Progenitor cell of endocrine pancreas (in vitro differentiated cells): ENCODE measurements at regions not wholly inside any gene's neighbourhood (a gene's known extent, or its start where the extent isn't known, plus 50 kb on each side); places are given as distances from the start of the nearest gene placed in this dataset.
A peak's percentile ranks its signal among the peaks of the same experiment; 100 is the strongest.

Experiments
- DNase-seq: peaks from one replicate; pipeline ENCODE4 v3.0.0; 2021; ENCODE audit warnings: low spot score; ENCODE audit not compliant: unreplicated experiment
- H3K27ac Mint-ChIP-seq: 2 replicates; pipeline ENCODE4 v1.8.0; 2021; ENCODE audit warnings: mild to moderate bottlenecking, moderate library complexity, mixed read lengths
- H3K27me3 Mint-ChIP-seq: 2 replicates; pipeline ENCODE4 v1.8.0; 2021; ENCODE audit warnings: mixed read lengths
- H3K36me3 Mint-ChIP-seq: 2 replicates; pipeline ENCODE4 v1.8.0; 2022; ENCODE audit warnings: mixed read lengths; ENCODE audit not compliant: insufficient read depth
- H3K4me1 Mint-ChIP-seq: 2 replicates; pipeline ENCODE4 v1.8.0; 2021; ENCODE audit warnings: low read depth, mixed read lengths
- H3K4me3 Mint-ChIP-seq: 2 replicates; pipeline ENCODE4 v1.8.0; 2021; ENCODE audit warnings: low read depth, mild to moderate bottlenecking, moderate library complexity, mixed read lengths
- H3K9me3 Mint-ChIP-seq: 2 replicates; pipeline ENCODE4 v1.8.0; 2021; ENCODE audit warnings: low read depth, mixed read lengths
- TF ChIP-seq, protein P1 (sequence below): fragments of 200-600 bp; sonication (generic); IDR thresholded peaks from one replicate; pipeline ENCODE4 v1.5.0; 2021; ENCODE audit warnings: antibody characterized with exemption, mild to moderate bottlenecking; ENCODE audit not compliant: unreplicated experiment

DNA sequence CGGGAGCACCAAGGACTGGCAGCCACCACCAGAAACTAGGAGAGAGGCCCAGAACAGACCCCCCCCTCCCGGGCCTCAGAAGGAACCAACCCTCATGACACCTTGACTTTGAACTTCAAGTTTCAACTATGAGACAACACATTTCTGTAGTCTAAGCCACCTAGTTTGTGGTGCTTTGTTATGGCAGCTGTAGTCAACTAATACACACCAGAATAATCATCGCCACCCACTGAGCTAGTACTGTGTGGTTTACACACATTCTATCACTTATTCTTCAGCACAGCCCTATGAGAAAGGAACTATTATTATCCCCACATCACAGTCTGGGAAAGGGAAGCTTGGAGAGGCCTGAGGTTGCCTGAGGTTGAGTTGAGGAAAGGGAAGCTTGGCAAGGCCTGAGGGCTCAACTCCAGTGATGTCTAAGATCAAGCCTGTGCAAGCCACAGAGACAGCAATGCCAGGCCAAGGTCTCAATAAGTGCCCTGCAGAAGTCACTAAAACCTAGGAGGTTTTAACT is 126.6 kb downstream of the FHDC1 start:
- Mint-ChIP-seq H3K27ac (no peak overlapping the region), H3K4me1 (peaks cover 5% of the 10 kb centered on the region), H3K27me3 (peaks cover 5% of the 10 kb centered on the region), H3K4me3 (no peak overlapping the region), H3K9me3 (no peaks in the 10 kb centered on the region), H3K36me3 (no peaks in the 10 kb centered on the region)
- TF ChIP-seq, protein P1, sequence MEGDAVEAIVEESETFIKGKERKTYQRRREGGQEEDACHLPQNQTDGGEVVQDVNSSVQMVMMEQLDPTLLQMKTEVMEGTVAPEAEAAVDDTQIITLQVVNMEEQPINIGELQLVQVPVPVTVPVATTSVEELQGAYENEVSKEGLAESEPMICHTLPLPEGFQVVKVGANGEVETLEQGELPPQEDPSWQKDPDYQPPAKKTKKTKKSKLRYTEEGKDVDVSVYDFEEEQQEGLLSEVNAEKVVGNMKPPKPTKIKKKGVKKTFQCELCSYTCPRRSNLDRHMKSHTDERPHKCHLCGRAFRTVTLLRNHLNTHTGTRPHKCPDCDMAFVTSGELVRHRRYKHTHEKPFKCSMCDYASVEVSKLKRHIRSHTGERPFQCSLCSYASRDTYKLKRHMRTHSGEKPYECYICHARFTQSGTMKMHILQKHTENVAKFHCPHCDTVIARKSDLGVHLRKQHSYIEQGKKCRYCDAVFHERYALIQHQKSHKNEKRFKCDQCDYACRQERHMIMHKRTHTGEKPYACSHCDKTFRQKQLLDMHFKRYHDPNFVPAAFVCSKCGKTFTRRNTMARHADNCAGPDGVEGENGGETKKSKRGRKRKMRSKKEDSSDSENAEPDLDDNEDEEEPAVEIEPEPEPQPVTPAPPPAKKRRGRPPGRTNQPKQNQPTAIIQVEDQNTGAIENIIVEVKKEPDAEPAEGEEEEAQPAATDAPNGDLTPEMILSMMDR = no peak
- DNase-seq = no peak

DNA sequence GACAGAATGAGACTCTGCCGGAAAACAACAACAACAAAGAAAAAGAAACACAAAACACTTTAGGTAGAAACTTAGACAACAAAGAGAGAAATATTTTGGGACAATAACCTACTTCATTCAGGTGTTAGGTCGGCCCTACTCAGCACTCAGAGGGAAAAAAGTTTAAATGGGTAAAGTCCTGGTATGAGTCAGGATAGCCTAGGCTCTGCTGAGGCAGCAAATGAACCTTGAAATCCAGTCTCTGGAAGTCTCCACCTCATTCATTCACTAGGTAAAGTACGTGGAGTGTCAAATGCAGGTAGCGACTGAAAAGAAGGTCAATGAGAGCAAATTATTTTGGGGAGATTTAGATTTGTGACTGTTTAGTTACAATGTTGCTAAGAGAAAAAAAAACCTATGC is 127.4 kb downstream of the FHDC1 start:
- Mint-ChIP-seq H3K27me3 (peaks cover 5% of the 10 kb centered on the region), H3K4me1 (peaks cover 8% of the 10 kb centered on the region), H3K36me3 (no peaks in the 10 kb centered on the region), H3K4me3 (no peak overlapping the region), H3K27ac (no peak overlapping the region), H3K9me3 (no peaks in the 10 kb centered on the region)
- TF ChIP-seq, protein P1 = no peak
- no peak for DNase-seq

DNA sequence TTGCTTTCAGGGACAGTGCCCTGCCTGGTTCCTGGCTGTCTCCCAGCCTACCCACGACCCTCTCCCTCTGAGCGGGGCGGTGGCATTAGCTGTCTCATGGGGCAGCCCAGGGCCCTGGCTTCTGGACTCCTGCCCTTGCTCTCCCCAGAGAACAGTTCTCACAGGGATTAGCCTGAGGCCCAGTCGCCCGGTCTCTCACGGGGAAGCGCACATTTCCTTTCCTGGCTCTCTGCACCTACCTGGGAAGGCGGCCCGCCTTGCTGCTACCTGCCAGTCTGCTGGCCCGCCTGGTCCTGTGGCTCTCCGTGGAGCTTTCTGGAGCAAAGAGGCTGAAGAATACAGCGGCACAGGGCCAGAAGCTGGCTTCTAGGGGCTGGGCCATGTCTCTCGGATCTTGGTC is 128.4 kb downstream of the FHDC1 start:
- H3K4me1 Mint-ChIP-seq = peaks cover 8% of the 10 kb centered on the region
- no peak overlapping the region for H3K4me3 Mint-ChIP-seq
- no peak overlapping the region for H3K27ac Mint-ChIP-seq
- H3K36me3 Mint-ChIP-seq = no peaks in the 10 kb centered on the region
- TF ChIP-seq, protein P1 = no peak
- H3K27me3 Mint-ChIP-seq = peaks cover 5% of the 10 kb centered on the region
- no peak for DNase-seq
- H3K9me3 Mint-ChIP-seq = no peaks in the 10 kb centered on the region

DNA sequence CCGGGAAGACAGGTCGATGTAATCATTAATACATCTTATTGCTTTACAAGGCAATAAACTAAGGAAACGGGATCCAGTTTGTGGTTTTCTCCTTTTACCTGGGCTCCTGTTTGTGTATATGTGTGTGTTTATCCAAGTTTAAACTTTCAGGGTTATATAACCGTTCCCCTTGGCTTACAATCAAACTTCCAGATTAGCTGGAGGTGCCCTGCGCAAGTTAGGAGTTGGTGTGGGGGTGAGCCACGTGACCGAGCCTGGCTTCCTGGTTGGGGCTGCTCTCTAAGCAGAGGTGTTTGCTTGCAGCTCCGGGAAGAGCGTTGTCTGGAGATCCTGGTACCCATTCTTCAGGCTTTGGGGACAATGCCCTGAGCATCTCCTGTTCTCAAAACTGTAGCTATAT is 129.2 kb downstream of the FHDC1 start:
- Mint-ChIP-seq H3K27ac (no peak overlapping the region), H3K36me3 (no peaks in the 10 kb centered on the region), H3K4me1 (peaks cover 8% of the 10 kb centered on the region), H3K4me3 (no peak overlapping the region), H3K27me3 (peaks cover 3% of the 10 kb centered on the region), H3K9me3 (no peaks in the 10 kb centered on the region)
- no peak for DNase-seq
- TF ChIP-seq, protein P1 = no peak

DNA sequence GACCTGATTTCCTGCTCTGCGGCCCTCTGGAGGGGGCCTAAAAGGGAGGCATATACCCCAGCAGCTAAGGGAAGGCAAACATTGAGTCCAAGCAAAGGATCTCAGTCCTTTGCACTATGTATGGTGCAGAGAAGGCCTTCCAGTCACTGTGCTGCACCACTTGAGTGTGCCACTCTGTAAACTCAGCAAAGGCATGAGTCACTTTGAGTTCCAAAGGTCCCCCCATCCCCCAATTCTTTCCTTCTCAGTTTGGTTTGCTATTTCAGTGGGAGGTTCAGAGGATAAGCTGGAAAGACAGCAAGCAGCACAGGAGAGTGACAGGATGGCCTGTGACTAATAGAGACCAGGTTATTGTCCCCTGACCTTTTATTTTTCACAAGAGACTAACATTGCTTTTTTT is 131.3 kb downstream of the FHDC1 start:
- DNase-seq = no peak
- Mint-ChIP-seq H3K27ac (peak overlapping the region; percentile 73), H3K36me3 (no peaks in the 10 kb centered on the region), H3K4me1 (peaks cover 8% of the 10 kb centered on the region), H3K4me3 (no peak overlapping the region), H3K9me3 (peaks cover 3% of the 10 kb centered on the region), H3K27me3 (peaks cover 3% of the 10 kb centered on the region)
- TF ChIP-seq, protein P1 = no peak
